HG03175 (cell line): ENCODE measurements at regions not wholly inside any gene's neighbourhood (a gene's known extent, or its start where the extent isn't known, plus 50 kb on each side); places are given as distances from the start of the nearest gene placed in this dataset.
"Not testable (repeated sequence)": the region's sequence is repeated elsewhere in the genome, so short reads cannot be mapped to it uniquely, and the experiment has no call there.

Source experiments
- ATAC-seq: cut with Tn5 transposase; IDR thresholded peaks from one replicate; pipeline ENCODE4 v1.9.1; 2021; ENCODE audit warnings: mild to moderate bottlenecking, moderate library complexity; ENCODE audit not compliant: unreplicated experiment

DNA sequence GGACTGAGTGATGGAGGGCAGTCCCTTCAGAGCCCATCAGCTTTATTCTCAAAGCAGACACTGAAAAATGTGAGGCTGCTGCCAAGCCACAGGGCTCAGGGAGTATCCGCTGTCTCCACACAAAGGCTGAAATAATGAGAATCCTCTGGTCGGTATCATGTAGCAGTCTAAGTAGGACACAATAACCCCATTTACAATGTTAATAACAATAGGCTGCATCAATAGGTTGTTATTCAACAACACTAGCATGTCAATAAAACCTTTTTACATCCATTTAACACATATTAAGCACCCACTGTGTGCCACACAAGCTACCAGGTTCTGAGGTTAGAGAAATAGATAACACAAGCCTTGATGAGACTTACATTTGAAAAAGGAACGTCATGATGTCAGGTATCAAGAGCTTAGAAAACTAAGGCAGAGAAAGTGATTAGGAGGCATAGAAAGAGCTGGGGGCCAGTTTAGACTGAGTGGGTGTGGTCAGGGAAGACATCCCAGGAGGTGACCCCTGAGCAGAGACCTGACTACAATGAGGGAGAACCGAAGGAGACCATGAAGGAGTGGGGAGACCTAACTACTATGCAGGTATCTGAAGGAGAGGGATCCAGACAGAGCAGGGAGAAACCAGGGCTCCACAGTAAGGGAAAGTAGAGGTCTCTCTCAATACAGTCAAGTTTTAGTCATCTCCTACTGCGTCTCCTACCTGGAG, 140.1 kb upstream of the GRIA1 start:
- no peak for ATAC-seq

DNA sequence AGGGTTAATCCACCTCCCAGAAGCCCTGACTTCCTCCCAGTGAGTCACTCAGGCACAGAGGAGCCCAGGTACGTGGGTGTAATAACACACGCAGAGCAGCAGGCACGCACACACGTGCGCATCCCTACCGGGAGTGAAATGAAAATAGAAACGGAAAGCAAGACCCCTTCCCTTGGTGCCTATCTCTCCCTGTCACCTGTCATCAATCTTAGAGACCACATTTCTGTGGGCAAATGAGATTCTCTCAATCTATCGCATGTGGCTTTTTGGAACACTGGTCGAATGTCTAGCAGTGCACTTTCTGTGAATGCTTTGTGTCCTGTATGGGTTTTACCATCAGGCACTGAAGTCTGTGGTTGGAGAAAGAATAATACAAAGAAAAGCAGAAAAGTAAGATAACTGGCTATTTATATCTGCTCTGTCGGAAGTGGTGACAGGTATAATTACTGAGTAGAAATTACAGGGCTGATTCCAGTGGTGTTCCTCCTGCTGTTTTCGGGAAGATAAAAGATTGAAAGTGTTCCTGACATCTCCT, 137.7 kb upstream of the GRIA1 start:
- peak; percentile 57 for ATAC-seq

DNA sequence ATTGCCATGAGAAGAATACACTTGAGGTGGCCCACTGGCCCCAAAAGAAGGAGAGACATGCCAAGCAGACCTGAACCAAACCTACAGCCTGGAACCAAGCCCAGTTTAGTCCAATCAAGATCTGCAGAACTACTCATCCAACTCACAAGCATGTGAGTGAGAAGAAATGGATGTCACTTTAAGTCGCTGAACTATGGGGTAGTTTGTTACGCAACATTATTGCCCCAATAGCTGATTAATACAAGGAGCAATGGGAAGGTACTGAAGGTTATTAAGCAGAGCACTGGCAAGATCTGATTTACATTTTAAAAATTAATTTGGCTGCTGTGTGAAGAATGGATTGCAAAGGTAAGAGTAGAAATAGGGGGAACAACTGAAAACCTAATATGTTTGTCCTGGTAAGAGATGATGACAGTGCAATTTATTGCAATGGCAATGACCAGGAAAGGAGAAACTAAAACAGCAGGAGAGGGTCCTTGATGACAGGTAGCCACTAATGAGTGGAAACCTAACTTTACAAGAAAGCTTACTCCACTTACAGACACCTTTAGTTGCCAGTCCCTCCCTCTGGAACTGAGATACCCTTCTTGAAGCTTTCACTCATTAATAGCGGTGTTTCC, 132.9 kb upstream of the GRIA1 start:
- no peak for ATAC-seq

DNA sequence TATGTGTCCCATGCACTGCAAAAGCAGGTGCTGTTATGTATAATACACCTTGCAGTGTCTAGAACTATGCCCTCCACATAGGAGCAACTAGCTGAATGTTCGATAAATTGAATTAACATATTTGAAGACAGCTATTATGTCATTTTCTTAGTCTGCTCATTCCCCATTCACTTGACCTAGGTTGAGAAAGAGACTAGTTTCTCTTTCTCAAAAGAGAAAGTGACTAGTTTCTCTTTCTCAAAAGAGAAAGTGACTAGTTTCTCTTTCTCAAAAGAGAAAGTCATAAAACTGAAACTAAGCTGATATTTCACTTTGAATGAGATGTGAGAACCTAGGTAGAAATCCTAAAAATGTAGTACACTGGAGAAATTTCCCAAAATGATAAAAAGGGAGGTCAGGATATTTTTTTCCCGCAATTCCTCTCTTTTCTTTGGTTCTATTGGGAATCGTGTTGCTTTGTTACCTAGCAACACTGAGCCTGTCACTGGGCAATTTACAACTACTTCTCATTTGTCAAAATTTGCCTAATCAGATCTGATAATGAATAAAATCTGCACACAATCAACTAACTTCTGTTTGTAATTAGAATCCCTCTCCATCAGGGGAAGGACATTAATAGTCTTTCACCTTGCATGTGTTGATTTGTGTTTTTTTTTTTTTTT, 132.0 kb upstream of the GRIA1 start:
- ATAC-seq, result peak; percentile 96

DNA sequence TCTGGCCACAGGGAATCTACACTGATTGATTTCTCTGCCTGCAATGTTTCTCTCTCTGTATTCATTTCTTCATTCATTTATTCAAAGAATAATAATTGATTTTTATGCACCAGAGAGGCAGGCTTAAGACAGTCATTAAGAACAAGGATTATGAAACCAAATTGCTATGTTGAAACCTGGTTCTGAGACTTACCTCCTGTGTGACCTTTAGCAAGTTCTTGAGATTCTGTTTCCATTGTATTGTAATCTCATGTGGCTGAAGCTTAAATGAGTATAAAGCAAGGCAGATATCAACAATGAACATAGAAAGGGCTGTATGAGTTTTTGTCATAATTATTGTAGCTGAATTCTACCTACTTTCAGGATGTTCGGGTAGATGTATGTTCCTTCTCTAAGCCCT, 129.6 kb upstream of the GRIA1 start:
- no peak for ATAC-seq

DNA sequence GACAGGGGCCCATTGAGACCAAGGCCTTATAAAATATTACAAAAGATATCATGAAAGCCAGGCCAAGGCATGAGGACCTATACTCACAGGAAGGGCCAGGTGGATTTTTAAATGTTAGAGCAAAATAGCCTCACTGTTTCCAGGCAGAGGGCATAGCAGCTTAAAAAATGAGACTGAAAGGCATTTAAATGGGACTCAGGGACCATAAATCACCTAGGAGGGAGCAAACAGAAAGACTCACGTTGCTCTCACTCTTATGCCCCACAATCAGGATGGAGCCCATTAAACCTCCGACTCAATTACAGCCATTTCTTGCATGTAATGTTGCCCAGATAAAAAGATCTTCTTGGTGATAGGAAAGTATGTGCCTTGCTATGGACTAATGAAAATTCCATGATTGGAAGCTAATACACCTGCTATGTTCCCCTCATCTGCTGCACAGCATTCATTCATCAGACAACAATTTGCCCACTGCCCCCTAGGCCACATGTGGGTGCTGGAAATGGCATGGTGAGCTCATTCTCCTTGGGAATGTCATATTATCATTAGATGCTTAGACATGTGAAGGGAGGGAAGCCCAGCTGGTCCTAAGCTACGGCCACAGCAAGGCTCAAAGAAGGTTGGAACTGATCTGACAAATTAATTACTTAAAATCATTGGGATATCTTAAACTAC, 128.6 kb upstream of the GRIA1 start:
- ATAC-seq, result no peak

DNA sequence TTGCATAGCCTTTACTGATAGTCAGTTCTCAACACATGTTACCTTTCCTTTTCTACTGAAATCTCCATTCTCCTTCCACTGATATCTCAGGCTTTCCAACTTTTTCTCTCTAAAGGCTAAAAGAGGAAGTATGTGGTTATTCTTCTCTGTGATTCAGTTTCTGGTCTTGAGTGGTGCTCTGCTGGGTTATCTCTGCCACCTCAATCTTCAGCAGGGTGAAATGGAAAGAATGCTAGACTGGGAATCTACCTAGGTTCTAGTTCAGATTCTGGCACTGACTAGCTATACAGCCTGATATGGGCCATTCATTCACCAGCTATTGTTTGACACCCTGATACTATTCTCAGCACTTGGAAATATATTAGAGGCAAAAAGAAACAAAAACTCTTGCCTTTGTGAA, 124.9 kb upstream of the GRIA1 start:
- peak; percentile 52 for ATAC-seq

DNA sequence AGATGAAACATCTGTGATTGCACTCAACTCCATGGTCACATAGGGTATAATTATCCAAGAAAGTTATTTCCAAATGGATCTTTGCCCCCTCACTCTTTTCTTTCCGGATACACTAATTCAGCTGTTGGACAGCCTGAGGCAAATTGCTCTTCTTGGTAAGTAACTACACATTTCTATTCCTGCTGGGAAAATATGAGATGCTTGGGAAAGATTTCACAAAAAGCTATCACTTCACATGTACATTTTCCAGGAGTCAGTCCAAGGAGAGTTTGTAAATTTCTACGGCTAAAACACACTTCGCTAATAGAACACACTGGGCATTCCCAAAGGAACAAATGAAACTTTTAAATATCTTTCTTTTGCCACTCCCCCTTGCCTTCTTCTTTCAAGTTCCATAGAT, 123.0 kb upstream of the GRIA1 start:
- ATAC-seq, result no peak

DNA sequence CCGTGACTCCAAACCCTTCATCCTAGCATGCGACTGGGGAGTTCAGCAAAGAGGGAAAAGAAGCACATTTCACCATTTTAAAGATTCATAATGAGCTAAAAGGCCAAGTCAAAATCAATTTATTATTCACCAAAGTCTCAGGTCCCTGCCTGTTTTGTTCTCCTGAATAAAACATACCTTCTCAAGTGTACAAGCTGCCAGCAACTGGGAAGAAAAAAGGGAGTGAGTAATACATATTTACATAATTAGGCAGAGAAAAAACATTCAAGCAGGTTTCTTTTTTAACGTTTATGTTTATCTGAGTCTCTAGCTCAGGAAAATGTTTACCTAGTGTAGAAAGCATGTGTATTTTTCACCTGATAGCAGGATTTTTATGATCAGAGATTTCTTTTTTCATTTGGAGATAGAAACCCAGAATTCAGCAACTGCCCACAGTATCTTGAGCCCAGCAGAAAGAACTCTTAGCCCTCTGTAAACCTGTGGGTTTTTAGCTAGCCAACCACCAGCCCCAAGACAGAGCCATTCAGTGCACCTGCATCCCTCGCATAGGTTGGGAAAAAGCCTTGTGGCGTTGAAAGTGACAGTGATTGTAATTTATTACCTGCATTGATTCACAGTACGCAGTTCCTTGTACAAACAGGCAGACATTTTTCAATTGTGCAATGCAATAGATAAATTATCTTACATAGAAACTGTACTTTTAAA, 117.9 kb upstream of the GRIA1 start:
- no peak for ATAC-seq

DNA sequence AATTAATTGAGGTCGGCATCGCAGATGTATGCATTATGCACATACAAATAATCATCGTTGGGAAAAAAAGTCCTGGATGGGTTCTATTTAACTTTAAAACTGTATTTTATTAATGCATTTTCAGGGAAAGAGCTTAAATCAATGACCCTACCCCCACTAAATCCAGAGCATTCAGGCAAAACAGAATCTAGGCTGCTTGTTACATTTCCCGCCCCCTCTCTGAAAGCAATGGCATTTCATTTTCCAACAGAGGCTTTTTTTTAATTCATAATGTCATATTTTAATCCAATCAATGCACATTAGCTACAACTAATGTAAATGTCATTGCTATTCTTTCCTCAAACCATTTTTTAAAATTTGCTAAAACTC, 117.4 kb upstream of the GRIA1 start:
- no peak for ATAC-seq

DNA sequence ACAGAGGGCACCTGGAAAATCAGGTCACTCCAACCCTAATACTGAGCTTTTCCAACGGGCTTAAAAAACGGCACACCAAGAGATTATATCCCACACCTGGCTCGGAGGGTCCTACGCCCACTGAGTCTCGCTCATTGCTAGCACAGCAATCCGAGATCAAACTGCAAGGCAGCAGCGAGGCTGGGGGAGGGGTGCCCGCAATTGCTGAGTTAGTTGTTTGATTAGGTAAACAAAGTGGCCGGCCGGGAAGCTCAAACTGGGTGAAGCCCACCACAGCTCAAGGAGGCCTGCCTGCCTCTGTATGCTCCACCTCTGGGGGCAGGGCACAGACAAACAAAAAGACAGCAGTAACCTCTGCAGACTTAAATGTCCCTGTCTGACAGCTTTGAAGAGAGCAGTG, 108.8 kb upstream of the GRIA1 start:
- not testable (repeated sequence) for ATAC-seq

DNA sequence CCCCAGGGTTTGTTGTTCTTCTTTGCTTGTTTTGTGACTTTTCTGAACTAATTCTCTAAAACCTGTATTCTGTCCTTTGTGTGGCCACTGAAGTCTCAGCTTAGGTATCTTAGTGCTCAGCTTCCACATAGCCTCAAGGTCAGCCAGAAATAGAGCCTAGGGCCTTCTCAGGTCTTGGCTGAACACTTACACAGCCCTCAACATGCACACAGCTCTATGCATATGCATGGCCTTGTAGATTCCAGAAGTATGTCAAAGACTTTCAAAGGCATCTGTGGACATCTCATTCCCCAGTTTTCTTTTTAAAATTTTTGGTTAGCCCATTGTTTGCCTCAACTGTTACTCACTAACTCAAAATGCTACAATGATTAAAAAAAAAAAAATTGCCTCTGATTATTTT, 99.9 kb upstream of the GRIA1 start:
- ATAC-seq, result no peak

DNA sequence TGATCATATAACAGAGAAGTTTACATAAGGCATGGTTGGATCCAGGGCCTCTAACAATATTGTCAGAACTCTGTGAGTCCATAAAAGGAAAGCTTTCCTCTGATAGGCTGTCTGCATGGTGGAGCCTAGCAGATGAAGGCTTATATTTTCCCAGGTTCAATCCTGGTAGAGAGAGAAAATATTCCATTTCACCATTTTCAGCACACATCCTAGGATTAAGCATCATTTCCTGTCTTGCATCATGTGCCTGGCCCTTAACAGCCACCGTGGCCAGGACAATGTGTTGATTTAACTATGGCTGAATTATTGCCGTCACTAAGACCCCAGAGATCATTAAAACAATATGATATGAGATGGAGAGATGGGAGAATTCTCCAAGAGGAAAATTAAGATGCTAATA, 90.9 kb upstream of the GRIA1 start:
- no peak for ATAC-seq

DNA sequence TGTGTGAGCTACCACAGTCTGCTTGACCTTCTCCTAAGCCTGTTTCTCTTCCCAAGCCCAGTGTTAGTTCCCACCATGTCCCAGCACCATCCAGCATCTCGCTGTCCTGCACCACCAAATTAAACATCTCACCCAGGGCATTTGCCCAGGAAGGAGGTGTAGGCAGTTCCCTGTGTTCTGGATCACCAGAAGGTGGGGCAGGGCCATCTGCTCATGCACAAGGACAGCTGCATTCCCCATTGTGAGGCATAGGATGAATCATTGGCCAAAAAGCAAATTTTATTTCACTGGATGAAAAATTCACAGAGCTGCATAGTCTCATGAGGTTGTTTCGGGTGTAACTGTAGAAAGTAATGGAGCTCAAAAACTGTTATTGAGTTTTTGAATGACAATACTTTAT, 89.5 kb upstream of the GRIA1 start:
- no peak for ATAC-seq

DNA sequence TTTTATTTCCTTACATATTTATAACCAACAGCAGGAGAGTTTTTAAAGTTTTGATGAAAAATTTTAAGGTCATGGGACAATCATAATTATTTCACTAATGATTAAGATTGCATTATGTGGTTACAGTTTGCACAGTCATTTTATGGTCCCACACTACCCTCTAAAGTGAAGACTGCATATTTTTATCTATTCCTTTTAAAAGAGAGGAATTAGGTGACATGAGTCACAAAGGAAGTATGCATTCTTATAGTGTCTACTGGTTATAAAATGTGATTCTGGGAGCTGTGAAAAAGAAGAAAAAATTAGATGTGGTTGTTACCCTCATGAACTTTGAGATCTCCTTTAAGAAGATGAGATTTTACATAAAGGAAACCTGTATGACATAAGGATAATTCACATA, 87.9 kb upstream of the GRIA1 start:
- no peak for ATAC-seq

DNA sequence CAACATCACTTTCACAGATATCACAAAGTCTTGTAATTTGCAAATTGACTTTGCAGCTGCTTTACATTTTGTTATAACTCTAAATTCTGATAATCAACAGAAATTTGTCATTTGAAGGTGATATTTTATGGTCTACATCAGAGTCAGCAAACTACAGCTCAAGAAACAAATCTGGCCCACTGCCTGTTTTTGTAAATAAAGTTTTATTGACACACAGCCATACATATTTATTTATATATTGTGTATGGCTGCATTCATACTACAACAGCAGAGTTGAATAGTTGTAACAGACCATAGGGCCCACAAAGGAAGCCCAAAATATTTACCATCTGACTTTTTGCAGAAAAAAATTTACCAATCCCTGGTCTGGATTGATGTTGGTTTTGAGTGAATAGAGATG, 87.0 kb upstream of the GRIA1 start:
- no peak for ATAC-seq

DNA sequence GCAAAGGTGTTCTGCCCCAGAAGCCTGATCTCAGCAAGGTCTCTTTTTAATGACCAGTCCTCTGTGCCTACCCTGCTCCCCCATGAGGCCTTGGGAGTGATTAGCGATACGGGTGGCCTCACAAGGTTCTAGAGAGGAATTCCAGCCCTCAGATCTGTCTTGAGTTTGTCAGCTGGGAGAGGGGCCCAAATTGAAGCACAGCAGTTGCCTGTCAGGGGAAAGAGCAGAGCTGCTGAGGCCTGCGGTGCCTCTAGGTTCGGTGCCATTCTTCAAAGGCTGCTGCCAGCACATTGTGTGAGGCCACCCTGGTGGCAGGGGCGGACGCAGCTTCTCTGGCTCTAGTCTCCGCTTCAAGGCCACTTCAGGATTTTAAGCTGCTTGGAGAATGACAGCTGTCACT, 85.7 kb upstream of the GRIA1 start:
- ATAC-seq, result no peak

DNA sequence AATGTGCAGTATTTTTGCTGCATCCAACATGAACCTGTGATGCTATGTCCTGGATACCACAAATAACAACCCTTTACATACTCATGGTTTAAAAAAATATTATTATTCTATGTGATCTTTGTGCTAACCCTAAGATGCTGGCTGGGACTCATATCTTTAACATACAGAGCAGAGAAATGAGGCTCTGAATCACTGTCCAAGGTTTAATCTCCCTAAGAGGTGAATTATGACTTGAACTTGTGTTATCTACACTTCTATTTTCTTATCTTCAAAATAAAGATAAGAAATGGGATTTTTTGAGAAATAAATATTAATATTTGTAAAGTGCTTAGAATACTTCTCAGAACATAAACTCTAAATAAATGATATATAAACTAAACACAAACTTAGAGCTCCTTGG, 68.8 kb upstream of the GRIA1 start:
- no peak for ATAC-seq

DNA sequence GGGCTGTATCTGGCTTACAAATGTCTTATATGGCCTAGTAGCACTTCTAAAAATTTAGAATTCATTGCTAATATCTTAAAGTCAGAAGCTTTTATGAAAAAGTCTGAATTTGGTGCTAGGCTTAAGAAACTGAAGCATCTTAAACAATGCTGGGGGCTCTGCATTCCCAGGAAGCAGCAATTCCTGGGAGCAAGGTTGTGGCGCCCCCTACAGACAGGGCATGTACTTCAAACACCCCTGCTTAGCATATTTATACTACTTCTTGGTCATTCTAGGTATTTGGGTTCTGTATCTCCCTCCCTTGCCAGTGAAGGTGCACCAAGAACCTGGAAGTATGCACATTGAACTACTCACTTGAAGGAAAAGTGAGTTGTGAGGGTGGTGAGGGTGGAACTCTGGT, 64.6 kb upstream of the GRIA1 start:
- ATAC-seq, result no peak

DNA sequence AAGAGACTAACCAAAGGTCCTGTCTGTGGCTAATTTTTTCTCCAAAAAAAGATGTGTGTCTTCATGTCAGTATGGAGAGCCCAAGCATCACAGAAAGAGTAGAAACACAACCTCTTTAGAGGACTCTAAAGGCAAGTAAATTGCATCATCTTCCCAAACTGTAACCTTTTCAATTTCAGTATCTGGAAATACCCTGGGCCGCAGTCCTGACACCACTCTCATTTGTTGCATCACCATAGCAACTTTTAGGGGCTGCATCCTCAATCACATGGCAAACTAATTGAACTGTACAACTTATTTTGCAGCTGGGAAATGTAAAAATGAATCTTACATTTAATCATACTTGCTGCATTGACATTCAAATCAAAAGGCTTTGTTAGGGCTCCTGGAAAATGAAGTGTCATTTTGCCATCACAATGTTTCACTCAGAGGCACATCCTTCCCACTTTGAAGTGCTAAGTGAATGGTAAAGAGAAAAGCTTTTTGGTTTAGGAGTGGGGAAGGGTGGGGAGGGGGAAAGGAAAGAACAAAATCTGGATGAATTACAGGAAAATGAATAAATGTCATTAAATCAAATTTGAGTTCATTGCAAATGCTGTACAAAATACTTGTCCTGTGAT, 60.6 kb upstream of the GRIA1 start:
- peak; percentile 57 for ATAC-seq

DNA sequence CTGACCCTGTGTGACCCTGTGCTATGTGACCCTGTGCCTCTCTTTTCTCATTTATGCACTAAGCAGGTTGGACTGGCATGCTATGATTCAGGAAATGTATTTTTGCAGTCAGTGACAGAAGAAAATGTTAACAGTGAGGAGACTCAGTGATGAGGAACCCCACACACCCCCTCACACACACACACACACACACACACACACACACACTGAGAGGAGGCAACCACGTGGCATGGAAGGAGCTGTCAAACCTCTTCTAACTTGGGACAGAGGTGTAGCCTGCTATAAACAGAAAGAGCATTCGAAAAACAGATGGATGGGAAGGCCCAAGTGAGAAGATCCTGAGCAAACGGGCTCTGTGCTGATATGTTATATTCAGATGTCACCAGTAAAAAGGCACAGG, 57.9 kb upstream of the GRIA1 start:
- no peak for ATAC-seq
